ENCODE measurements at regions not wholly inside any gene's neighbourhood (a gene's known extent, or its start where the extent isn't known, plus 50 kb on each side); places are given as distances from the start of the nearest gene placed in this dataset.

DNA sequence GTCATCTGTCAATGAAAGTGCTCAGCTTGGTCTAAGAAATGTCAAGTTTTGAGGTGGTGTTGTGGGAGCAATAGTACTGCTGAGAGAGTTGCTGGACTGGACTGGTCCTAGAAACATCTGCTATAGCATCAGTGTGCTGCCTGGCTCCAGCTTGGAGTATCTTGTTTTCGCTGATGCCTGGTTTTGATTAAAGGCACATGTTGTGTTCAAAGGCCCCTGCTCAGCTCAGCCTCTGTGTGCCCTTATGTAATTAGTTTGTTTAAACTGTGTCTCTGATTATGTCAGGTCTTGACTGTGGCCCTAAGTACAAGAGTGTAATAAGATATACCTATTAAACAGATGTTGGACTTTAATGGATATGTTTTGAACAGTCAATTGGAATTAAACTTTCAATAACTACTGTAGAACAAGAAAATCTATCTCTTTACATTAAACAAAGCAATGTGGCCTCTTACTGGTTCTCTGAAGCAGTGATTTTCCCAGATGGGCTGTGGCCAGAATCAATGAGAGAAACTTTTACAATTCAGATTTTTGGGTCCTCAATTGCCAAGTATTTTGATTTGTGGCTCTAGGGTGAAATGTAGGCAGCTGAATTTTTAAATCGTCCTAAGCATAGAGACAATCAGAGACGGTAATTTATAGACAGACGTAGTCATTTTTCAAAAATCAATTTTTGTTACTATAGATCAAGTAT is 668.2 kb downstream of the DHX35 start:
- TF ChIP-seq, protein P1, sequence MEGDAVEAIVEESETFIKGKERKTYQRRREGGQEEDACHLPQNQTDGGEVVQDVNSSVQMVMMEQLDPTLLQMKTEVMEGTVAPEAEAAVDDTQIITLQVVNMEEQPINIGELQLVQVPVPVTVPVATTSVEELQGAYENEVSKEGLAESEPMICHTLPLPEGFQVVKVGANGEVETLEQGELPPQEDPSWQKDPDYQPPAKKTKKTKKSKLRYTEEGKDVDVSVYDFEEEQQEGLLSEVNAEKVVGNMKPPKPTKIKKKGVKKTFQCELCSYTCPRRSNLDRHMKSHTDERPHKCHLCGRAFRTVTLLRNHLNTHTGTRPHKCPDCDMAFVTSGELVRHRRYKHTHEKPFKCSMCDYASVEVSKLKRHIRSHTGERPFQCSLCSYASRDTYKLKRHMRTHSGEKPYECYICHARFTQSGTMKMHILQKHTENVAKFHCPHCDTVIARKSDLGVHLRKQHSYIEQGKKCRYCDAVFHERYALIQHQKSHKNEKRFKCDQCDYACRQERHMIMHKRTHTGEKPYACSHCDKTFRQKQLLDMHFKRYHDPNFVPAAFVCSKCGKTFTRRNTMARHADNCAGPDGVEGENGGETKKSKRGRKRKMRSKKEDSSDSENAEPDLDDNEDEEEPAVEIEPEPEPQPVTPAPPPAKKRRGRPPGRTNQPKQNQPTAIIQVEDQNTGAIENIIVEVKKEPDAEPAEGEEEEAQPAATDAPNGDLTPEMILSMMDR (IDR thresholded peaks at IDR 0.05; ENCODE audit: insufficient read depth, missing control alignments): no peak
- DNase-seq (ENCODE audit: insufficient read length, low spot score): no peak
- FAIRE-seq: no peak

DNA sequence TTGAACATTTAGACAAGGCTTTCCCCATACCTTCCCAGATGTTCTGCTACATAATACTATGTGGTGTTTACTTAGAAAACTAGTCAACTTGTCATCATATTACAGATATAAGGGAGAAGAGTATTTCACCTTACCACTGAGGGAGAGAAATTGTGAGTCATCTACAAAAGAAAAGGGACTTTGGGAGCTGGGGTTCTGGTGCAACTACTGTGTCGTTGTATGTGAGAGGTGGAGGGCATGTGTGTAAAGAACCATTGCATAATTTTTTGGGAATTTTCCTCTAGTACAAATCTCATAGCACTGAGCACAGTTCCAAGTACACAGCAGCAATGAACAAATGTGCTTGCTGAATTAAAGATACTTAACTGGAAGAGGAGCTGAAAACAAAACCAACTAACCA is 665.6 kb downstream of the DHX35 start:
- TF ChIP-seq, protein P1 (IDR thresholded peaks at IDR 0.05; ENCODE audit: insufficient read depth, missing control alignments): no peak
- no peak for DNase-seq (ENCODE audit: insufficient read length, low spot score)
- FAIRE-seq: no peak

DNA sequence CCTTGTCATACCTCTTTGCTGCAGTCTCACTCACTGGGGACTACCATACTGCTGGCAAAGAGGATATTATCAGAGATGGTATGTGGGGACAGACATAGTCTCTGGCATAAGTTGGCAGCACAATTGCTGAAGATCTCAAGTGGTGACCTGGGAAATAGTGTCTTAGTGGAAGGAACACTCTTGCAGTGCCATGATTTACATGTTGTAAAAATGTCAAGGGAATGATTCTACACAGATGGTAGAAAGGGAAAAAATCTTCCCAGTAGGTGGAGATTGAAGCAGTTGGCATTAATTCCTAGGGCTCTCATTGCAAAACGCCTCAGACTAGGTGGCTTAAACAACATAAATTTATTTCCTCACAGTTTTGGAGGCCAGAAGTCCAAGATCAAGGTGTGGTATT is 662.2 kb downstream of the DHX35 start:
- FAIRE-seq (no peak), DNase-seq (ENCODE audit: insufficient read length, low spot score) (no peak)
- TF ChIP-seq, protein P1 (IDR thresholded peaks at IDR 0.05; ENCODE audit: insufficient read depth, missing control alignments): no peak

DNA sequence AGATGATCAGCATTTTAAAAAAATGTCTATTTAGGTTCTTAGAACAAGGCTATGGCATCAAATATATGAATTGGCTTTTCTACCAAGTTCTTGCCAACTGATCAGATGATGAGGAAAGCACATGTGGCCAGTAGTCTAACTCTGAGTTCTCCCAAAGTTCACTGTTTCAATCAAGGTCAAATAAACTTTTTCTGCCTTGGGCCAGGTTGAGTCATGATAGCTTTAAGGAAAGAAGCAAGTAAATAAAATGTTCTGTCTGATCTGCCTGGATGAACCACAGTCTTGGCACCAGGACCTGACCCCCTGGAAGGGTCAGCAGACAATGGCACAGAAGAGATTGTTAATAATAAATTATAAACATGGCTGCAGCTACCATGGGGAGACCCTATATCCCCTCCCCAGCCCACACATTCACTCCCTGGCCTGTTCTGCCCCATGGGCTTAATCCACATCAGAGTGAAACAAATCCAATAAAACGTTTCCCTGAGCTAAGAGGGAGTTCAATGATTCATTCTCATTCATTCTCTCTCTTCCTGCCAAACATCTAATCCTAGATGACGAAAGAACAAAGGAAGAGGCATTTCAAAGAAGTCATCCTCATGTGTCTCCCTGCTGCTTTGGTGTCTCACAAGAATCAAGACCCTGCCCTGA is 661.6 kb downstream of the DHX35 start:
- TF ChIP-seq, protein P1 (IDR thresholded peaks at IDR 0.05; ENCODE audit: insufficient read depth, missing control alignments): no peak
- DNase-seq (ENCODE audit: insufficient read length, low spot score) (no peak), FAIRE-seq (no peak)

DNA sequence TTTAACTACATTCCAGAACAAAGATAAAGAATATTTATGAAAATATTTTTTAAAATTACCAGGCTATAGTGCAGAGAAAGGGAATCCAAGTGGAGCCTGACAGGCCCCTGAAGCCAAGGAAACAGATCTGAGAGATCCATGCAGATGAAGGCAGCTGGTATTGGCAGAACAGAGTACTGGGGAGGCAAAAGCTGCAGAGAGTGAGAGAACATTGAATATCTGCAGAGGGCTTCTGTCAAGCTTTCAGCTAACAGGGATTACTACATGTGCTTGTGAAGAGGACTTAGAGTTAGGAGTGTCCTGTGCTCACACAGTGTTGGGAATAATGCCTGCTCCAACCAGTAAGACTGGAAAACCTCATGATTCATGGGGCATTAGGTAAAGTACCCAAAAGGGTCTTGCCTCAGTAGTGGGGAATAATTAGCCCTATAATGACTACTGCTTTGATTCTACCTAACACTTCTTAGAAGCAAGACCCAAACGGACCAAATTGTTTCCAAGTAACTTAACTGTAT is 657.2 kb downstream of the DHX35 start:
- DNase-seq (ENCODE audit: insufficient read length, low spot score) (no peak), FAIRE-seq (no peak)
- TF ChIP-seq, protein P1 (IDR thresholded peaks at IDR 0.05; ENCODE audit: insufficient read depth, missing control alignments): no peak

DNA sequence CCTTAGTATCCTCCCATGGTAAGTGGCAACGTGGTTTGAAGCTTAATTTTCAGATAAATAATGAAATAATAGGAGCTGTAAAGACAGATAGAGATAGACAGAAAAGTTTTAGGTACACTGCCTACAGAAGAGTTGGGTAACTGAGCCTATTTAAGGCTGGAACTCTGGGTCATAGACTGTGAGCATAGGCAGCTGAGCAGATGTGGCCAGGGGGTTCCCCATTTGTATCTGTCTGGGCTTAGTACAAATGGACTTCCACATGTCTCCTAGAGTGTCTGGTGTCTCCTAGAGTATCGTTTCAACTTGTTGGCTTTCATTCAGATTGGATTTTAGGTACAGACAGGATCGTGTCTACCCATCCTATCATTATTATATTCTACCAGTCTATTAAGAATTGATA is 649.8 kb downstream of the DHX35 start:
- no peak for FAIRE-seq
- DNase-seq (ENCODE audit: insufficient read length, low spot score): no peak

More for the DNA sequence above, 649.8 kb downstream of the DHX35 start:
- TF ChIP-seq, protein P1 (IDR thresholded peaks at IDR 0.05; ENCODE audit: insufficient read depth, missing control alignments): no peak

All from D721Med (cell line).